ENCODE measurements at regions not wholly inside any gene's neighbourhood (a gene's known extent, or its start where the extent isn't known, plus 50 kb on each side); places are given as distances from the start of the nearest gene placed in this dataset.
A peak's percentile ranks its signal among the peaks of the same experiment; 100 is the strongest.

- no peak for DNase-seq (ENCODE audit: low spot score)
- Histone ChIP-seq H3K9ac (ENCODE audit: low read depth in 1 of 2, low read length in 2 of 2) (no peak overlapping the region), H3K27me3 (ENCODE audit: control insufficient read depth in 4 of 4, insufficient read depth in 4 of 4, low read length in 3 of 4) (no peaks in the 10 kb centered on the region), H3K4me3 (ENCODE audit: low read depth in 1 of 3, low read length in 3 of 3) (no peak overlapping the region), H3K9me3 (ENCODE audit: control insufficient read depth in 4 of 4, low read length in 3 of 4) (no peaks in the 10 kb centered on the region), H3K36me3 (ENCODE audit: control insufficient read depth in 4 of 4, insufficient read depth in 3 of 4, low read depth in 1 of 4, low read length in 3 of 4) (no peaks in the 10 kb centered on the region), H3K4me1 (ENCODE audit: control insufficient read depth in 4 of 4, insufficient read depth in 4 of 4, low read length in 3 of 4) (no peaks in the 10 kb centered on the region), H3K27ac (ENCODE audit: low read depth in 1 of 2, low read length in 2 of 2) (no peak overlapping the region)
- TF ChIP-seq FOXA1 (IDR thresholded peaks at IDR 0.05): no peak
- no peak for TF ChIP-seq YY1 (IDR thresholded peaks at IDR 0.05)
- TF ChIP-seq ZBTB33 (IDR thresholded peaks at IDR 0.05): no peak
- no peak for TF ChIP-seq REST (IDR thresholded peaks at IDR 0.05)
- TF ChIP-seq FOXA2 (IDR thresholded peaks at IDR 0.05): no peak
- no peak for TF ChIP-seq CTCF (IDR thresholded peaks at IDR 0.05; ENCODE audit: low read depth, low read length, missing input control)
- TF ChIP-seq ATF3 (IDR thresholded peaks at IDR 0.05): no peak
- WGBS: 72% methylated on average over 7 of the region's 7 CpGs
Observed at GRCh38 chr1:69172003-69173000, 395.4 kb upstream of the LRRC7 start.

DNA sequence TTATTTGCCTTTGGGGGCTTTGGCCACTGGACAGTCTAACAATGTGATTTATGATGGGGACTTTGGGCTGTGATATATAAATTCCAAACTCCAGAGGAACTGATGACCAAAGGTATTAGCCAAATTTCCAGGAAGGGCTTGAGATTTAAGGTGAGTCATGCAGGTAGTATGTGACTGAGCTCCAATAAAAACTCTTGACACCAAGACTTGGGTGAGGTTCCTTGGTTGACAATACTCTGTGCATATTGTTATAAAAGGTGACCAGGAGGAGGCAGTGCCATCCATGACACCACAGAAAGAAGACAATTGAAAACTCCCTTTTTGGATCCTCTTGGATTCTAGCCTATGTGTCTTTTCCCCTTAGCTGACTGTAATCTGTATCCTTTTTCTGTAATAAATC, 392.7 kb upstream of the LRRC7 start:
- no peaks in the 10 kb centered on the region for H3K4me1 ChIP-seq (ENCODE audit: control insufficient read depth in 4 of 4, insufficient read depth in 4 of 4, low read length in 3 of 4)
- no peak for TF ChIP-seq JUND (IDR thresholded peaks at IDR 0.05)
- TF ChIP-seq RAD21 (IDR thresholded peaks at IDR 0.05): peak; percentile 33 to 56
- H3K36me3 ChIP-seq (ENCODE audit: control insufficient read depth in 4 of 4, insufficient read depth in 3 of 4, low read depth in 1 of 4, low read length in 3 of 4): no peaks in the 10 kb centered on the region
- no peak overlapping the region for H3K4me3 ChIP-seq (ENCODE audit: low read depth in 1 of 3, low read length in 3 of 3)
- no peak overlapping the region for H3K9ac ChIP-seq (ENCODE audit: low read depth in 1 of 2, low read length in 2 of 2)
- H3K27ac ChIP-seq (ENCODE audit: low read depth in 1 of 2, low read length in 2 of 2): no peak overlapping the region
- no peak for DNase-seq (ENCODE audit: low spot score)
- peaks cover 0 to 2% (median 0%) of the 10 kb centered on the region in 4 donors for H3K9me3 ChIP-seq (ENCODE audit: control insufficient read depth in 4 of 4, low read length in 3 of 4)
- H3K27me3 ChIP-seq (ENCODE audit: control insufficient read depth in 4 of 4, insufficient read depth in 4 of 4, low read length in 3 of 4): no peaks in the 10 kb centered on the region
